Islet precursor cell (in vitro differentiated cells): ENCODE measurements at regions not wholly inside any gene's neighbourhood (a gene's known extent, or its start where the extent isn't known, plus 50 kb on each side); places are given as distances from the start of the nearest gene placed in this dataset.

Source experiments
- DNase-seq: peaks from one replicate; pipeline ENCODE4 v3.0.0-alpha.2; 2018

DNA sequence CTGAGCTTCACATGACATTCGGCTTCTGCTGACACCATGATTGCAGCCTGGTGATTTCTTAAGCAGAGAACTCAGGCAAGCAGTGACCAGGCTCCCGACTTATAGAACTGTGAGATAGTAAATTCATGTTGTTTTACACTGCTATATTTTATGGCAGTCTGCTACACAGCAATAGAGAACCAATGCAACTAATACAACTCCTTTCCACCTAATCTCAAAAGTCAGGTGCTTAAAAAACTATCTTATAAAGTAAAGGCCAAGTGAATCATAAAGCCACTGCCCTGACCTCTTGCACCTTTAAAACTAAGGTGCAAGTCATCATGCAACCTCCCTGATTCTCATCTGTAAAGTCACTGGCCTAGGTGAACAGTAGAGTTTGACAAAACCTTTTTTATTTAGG lies 95.3 kb upstream of the GLS start:
- DNase-seq = no peak

DNA sequence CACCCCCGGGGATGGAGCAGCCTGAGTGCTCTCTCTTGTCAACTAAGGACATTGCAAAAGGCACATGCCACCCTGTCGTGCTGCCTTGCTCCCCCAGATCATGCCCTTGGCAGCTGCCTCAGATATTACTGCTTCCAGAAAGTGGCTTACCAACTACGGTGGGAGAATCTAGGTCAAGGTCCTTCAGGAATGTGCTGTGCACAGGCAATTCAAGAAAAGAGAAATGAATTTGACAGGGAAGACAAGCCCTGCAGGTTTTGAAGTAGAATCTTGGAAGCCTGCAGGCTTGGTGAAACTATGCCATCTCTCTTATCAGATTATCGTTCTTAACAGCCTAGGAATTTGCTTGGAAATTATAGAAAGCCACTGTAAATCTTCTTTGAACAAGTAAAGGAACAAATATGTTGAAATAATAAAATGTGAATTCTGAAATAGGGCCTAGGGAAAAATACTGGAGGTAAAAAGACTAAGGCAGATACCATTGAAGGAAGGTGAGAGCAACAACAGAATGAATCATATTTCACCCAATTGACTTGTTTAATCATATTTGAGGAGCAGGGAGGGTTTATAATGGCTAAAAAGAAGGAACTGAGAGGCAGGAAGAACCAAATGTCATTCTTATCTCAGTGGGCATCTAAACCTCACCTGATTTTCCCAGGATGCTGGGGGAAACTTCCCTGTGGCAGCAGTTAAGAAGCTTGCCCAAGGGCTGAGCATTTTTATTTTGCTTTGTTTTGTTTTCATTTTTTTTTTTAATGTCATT lies 94.0 kb upstream of the GLS start:
- peak; percentile 59 for DNase-seq

DNA sequence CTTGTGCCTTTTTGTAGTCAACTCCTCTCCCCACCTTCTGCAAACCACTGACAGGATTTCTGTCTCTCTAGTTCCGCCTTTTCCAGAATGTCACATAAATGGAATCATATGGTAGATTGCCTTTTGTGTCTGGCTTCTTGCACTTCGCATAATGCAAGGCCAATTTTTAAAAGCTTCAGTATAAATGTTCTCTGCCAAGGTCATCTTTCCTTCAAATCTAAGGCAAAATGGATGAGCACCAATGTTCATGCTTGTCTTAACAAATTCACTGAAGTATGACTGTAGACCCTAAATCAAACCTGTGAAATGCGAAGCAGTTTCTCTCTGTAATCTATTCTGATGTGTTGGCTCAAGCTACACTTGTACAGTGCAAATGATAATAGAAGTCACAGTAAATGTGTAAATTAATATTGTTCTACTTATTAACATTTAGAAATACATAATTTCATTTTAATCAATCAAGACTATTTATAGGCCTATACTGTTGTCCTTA lies 92.8 kb upstream of the GLS start:
- DNase-seq = no peak

DNA sequence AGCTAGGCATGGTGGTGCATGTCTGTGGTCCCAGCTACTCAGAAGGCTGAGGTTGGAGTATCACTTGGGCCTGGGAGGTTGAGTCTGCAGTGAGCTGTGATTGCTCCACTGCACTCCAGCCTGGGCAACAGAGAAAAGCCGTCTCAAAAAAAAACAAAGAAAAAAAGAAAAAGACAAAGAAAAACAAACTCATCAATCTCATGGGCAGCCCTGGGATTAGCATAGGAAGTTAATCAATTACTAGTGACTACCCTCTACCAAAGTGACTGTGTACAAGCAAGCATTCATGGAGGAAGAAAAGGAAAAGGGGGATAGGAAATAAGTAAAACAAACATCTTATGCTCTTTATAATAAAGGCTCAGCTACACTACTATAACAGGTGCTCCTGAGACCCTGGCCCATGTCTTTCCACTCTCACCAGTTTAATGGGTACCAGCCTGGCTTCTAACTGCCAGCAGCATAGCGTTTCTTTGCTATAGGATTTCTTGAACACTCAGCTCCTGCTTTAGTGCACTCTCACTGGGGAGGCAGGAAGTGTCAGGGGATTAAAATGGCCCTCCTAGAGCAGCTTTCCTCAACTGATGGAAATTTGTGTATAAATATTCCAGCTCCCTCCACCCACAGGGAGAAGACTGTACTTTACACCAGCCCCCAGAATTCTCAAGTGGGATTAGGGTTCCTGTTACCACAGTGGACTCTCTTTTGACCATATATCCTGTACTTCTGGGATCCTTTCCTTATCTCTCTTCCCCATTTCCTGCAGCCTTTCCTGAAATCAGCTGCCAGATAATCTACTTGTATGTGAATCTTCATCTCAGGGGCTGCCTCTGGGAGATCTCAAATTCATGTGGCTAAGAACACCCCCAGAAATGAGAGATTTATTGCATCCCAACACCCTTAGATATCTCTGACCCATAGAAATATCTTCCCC lies 91.3 kb upstream of the GLS start:
- DNase-seq = no peak

DNA sequence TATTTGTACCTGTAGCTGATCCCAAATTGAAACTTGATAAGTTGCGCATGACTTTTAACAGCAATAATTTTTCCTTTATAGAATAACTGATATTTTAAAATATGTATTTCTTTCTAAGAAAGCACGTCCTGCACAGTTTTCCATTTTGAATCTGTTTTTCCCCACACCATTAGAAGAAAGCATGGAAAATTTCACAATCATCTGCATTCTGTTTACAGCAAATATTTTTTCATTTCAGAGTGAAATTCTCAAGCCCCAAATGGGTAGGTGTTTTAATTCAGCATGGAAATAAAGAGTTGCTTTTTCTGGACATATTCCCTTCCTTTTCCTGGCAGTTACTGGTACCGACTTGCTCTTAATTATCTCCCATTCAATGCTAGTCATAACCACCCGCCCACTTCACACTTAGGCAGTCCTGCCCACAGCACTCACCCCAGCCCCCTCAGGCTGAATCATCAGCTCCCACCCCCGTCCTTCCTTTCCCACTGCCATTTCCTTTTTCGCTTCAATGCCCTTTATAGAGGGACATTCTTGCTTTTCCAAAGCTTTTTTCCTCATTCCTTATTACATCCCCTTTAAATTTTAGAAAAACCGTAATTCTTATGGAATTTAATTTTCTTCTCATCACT lies 89.2 kb upstream of the GLS start:
- peak; percentile 83 for DNase-seq

DNA sequence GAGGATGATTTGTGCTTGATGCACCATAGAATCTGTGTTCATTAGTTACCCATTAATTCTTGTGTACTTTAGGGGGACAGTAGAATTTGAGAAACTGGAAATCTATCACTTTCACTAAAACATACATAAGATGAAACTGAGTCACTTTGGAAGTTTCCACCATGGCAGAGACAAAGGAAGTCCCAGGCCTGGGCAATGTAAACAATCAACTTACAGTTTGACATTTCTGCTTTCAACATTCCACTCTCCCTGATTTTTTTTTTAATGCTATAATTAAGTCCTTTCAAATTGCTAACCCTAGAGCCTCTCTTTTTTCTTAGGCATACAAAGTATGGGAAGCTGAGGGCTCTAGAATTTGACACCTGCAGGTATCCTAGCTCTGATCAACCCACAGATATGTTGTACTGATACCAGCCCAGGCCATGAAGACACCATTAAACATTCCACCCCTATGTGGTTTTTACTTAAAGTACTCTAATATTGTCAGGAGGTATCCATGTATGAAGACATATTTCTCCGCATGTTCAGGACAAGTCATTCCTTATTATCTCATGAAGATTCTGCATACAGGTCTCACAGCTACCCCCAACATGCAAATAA lies 88.5 kb upstream of the GLS start:
- no peak for DNase-seq

DNA sequence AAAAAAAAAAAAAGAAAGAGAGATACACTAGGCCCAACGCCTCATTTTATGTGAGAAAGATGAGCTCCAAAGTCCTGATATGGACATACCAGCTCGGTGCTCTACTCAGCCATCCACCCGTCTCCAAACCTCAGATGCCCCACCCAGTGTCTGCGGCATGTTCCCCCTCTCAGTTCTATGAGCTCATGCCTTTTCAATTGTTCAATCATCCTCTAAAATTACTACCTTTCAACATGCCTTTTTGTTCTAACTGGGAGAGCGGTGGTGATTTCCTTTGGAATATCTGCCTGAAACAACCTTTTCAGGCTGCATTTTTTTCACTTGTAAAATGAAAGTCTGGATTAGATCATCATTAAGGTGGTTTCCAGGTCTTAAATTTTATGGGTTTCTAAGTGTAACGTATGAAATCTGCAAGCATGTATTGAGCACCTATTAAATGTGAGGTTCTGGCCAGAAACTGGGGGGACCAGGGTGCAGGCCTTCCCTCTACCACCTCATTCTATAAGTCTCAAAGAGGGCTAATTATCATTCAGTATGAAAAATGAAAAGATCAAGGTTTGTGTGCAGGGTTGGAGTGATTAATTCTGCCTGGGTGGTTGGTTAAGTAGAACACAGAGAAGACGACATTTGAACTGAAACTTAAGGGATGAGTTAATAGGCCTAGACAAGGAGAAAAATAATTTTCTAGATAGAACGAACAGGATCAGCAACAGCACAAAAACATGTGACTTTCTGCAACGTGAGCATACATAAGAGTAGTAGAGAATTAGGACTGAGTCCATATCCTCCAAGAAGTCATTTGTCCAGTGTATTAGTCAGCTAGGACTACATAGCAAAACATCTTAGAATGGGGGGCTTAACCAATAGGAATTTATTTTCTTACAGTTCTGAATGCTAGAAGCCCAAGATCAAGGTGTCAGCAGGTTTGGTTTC lies 87.4 kb upstream of the GLS start:
- DNase-seq = no peak

DNA sequence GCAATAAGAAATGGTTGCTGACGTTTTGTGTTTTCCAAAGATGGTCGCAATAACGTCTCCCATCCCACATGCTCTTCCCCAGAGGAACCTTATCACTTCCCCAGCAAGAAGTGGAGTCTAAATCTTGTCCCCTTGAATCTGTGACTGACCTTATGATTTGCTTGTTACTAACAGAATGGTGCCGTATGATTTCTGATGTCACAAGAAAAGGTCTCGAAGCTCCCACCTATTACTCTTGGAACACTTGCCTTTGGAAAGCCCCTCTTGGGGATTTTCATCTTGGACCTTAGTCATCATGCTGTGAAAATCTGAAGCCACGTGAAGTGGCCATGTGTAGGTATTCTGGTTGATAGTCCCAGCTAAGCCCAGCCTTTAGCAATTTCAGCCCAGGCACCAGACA lies 86.2 kb upstream of the GLS start:
- no peak for DNase-seq

DNA sequence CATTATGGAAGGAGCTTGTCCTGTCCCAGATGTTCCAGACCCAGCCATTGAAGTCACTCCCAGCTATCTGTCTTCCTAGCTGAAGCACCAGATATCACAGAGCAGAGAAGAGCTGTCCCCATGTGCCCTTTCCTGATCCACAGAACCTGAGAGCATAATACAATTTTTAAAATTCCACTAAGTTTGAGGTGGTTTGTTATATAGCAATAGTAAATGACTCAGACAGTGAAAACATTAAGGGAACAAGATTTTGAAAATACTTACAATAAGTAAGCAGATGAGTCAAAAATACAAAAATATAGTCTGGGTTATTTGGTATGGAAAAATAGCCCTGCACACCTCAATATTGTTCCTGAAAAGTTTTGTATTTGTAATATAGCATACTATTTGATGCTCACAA lies 85.8 kb upstream of the GLS start:
- DNase-seq = no peak

DNA sequence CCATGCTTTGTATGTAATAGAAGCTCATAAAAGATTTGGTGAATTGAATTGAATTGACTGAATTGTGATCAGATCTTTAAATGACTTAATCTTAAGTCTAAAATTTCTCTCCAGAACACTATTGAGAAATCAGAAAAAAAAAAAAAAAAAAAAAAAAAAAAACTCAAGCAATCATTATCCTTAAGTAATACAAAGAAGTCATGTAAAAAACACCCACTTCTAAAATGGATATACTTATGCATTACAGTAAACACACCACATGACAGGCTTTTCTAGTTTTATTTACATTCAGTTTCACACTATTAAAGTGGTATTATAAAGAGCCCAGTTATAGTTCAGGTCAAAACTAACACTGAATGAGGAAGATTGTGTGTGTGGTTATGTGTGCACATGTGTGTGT lies 84.9 kb upstream of the GLS start:
- DNase-seq = no peak

DNA sequence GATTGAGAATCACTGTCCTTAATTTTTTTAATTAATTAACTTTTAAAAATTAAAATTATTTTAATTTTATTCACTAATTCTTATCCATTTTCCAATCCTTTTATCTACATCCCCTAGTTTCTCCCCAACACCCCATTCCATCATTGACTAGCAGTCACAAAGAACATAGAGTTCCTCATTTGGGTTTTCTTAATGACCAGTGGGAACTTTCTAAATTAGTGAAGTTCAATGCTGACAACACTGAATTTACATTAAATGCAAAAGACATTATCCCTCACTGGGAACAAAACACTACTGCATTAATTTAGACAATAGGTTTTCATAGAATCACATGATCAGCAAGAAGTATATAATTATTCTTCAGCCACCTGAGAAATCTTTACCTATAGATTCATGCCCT lies 80.6 kb upstream of the GLS start:
- DNase-seq = no peak

DNA sequence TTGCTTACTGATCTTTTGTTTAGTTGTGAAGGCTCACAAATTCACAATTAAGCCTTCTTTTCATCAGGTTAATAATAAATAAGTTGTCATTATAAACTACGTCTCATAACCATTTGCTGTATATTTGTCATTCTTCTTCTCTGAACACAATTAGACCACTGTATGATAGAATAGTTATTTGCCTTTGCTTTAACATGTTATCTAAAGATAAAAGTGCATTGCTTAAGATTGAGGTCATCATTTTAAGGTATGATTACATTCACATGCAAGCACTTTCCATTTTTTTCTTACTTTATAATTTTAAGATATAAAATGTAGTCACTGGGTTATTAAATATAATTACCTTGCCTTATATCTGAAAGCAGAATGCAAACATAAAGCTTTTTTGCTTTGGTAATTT lies 80.1 kb upstream of the GLS start:
- DNase-seq = no peak

DNA sequence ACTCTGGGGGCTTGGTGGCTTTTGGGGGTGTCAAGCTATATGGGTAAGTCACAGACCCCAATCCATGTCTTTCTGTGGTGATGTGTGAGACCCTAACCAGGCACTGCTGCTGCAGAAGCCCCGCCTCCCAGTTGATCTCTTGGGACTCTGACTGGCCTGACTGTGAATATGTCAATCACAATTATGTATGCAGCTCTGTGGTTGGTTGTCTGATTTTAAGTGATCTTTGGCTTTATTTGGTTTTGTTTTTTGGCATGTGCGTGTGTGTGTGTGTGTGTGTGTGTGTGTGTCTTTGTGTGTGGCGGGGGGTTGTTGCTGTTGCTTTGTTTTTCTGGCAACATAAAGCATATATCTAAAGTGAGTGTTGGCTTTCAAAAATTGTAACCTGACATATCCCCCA lies 78.5 kb upstream of the GLS start:
- no peak for DNase-seq

DNA sequence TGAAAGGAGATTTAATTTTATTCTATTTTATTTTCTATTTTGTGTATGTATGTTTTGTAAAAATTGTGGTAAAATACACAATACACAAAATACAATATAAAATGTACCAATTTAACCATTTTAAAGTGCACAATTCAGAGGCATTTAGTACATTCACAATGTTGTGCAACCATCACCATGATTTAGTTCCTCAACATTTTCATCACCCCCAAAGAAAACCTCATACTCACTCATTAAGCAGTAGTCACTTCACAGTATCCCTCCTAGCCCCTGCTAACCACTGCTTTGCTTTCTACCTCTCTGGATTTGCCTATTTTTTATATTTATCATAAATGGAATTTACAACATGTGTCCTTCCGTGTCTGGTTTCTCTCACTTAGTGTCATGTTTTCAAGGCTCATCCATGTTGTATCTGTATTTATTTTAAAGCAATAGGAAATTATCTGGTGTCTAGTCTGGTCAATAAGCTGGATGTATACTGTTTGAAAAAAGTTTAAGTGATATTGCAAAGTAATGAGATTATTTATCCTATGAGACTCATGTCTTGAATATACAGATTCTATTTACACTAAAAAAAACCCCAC lies 77.9 kb upstream of the GLS start:
- DNase-seq = no peak

DNA sequence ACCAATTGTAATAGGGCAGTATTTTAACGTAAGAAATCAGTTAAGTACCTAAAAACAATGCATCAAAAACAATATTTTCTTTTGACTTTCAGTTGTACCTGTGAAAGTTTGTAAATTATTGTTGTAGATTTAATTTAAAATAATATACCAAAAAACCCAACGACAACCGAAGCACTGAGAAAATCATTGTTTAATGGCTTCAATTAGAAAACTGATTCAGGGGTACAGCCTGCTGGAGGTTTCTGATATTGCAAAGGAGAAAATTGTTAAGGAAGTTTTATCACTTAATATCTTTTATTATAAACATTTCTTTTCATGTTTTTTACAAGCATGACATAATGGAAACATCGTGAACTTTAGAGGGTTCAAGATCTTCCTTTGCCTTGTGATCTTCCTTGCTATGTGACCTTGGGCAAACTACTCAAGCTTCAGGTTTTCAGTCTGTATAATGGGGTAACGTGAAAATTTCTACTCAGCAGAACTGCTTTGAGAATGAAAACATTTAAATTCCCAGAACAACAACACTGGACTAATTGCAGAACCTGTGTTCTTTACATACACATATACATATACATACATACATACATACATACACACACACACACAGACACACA lies 76.3 kb upstream of the GLS start:
- DNase-seq = no peak

DNA sequence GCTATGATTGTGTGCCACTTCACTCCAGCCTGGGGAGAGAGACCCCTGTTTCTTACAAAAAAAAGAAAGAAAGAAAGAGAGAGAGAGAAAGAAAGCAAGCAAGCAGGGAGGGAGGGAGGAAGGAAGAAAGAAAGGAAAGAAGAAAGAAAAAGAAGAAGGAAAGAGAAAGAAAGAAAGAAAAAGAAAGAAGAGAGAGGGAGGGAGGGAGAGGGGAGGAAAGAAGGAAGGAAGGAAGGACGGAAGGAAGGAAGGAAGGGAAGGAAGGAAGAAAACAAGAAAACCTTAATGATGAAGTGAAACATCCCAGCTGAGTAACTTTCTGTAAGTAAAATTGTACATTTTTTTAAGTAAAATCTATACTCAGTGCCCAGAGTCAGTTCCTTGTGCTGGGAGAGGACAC lies 75.5 kb upstream of the GLS start:
- no peak for DNase-seq

DNA sequence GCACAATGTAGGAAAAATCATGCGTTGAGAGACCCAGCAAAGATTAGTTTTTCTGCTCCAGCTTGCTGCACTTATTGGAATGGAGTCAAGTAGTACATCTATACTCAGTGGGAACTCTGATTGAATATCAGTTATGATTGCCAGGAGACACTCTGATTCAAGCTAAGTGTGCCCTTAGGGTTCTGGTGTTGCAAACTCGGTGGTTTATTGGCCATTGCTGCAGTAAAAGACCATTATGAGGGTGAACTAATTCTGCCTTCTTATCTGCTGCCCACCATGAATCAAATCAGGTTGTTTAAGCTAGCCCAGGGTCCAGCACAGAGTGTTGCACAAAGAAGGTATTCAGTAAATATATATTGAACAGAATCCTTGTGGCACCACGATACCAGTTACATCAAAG lies 74.8 kb upstream of the GLS start:
- DNase-seq = no peak

DNA sequence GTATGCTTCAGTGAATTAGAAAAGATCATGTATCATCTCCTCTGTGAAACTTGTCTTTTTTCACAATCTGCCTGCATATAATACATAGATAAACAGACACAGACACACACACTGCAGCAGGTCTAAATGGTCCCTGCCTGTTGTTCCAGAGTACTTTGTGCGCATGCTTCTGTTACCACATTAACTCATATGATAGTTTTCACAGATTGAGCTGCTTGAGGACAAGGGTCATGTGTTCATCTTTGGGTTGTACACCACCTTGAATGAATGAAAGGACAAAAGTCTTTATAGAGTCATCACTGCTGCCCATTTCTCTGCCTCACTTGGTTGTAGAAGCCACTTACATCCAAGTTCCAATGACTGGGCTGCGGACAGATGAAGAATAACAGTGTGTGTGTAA lies 72.7 kb upstream of the GLS start:
- DNase-seq = no peak

DNA sequence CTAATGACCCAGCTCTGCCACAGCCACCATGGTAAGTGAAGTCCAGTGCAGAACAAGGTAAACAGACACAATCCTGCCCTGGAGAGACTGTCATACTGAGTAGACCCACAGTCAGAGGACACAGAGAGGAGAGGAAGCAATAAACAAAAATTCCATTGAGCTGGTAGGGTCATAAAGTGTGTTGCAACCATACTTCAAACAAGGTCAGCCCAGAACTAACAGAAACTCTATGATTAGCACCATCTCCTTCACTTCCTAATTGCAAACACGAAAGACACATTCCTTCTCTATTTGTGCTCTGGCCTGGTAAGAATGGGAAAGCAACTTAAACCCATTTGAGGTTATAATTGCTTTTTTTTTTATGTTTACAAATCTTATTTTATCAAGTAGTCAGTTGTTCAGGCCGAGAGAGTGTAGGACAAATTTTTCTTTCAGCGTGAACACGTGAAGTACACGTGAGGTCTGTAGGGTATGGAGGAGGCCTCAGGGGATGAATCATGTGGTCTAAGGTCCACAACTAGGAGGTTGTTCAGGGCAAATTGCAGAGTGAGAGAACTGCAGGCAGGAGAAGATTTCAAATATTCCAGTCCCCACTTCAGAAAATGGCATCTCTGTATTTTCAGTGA lies 71.4 kb upstream of the GLS start:
- no peak for DNase-seq

DNA sequence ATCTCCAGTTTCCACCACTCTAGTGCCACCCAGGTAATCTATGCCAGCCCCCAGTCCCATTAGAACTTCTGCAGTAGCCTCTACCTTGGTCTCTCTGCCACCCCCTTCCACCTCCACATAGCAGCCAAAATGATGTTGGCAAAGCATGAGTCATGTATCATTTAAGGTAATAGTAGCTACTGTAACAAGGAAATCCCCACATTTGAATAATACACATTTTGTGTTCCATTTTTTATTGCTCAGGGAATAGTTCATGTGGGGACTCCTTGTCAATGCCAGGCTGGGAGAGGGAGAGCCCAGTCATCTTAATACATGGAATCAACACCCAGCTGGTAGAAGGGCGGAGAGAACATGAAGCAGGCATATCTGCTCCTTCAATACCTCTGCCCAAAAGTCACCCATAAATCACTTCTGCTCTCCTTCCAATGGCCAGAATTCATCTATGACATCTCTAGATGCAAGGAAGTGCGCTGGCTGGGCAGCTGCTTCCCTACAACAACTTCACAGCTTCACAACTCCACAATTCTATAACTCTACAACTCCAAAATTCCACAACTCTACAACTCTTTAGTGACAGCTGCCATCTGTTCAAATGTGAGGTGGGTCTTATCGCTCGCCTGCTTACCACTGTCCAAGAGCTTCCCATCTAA lies 70.6 kb upstream of the GLS start:
- DNase-seq = no peak
